Choroid plexus epithelial cell (primary cell): ENCODE measurements at regions not wholly inside any gene's neighbourhood (a gene's known extent, or its start where the extent isn't known, plus 50 kb on each side); places are given as distances from the start of the nearest gene placed in this dataset.
A peak's percentile ranks its signal among the peaks of the same experiment; 100 is the strongest.

Source experiments
- DNase-seq: peaks from one replicate; pipeline ENCODE4 v3.0.0-alpha.2; 2010; ENCODE audit warnings: low read depth
- H3K4me3 ChIP-seq: 2 replicates; pipeline ENCODE4 v1.5.1; 2011; ENCODE audit warnings: low read depth, mild to moderate bottlenecking, control low read depth, low read length, moderate library complexity
- CTCF ChIP-seq: conservative IDR thresholded peaks from 2 replicates; pipeline ENCODE4 v1.5.1; 2011; ENCODE audit warnings: low read depth, mild to moderate bottlenecking, control low read depth, inconsistent platforms, low read length, moderate library complexity

DNA sequence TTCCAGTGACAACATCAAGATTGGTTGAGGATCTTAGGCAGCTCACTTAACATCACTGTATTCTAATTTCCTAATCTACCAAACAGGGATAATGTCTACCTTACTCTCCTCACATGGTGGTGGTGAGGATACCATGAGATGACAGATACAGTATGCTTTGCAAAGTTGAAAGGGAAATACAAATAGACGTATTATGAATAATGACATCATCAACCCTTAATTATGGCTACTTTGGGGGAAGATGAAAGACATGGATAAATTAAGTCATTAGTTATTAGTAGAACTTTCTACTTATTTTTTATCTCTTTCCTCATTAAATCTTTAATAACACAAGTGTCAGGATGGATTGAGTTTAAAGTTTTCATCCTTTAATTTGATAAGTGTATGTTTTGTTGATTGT lies 532.5 kb downstream of the KLF12 start:
- DNase-seq = no peak
- H3K4me3 ChIP-seq = no peak overlapping the region
- no peak for TF ChIP-seq CTCF

GRCh38 chr13:73599232-73600128 lies 534.7 kb downstream of the KLF12 start:
- no peak for DNase-seq
- H3K4me3 ChIP-seq = no peak overlapping the region
- TF ChIP-seq CTCF = no peak

DNA sequence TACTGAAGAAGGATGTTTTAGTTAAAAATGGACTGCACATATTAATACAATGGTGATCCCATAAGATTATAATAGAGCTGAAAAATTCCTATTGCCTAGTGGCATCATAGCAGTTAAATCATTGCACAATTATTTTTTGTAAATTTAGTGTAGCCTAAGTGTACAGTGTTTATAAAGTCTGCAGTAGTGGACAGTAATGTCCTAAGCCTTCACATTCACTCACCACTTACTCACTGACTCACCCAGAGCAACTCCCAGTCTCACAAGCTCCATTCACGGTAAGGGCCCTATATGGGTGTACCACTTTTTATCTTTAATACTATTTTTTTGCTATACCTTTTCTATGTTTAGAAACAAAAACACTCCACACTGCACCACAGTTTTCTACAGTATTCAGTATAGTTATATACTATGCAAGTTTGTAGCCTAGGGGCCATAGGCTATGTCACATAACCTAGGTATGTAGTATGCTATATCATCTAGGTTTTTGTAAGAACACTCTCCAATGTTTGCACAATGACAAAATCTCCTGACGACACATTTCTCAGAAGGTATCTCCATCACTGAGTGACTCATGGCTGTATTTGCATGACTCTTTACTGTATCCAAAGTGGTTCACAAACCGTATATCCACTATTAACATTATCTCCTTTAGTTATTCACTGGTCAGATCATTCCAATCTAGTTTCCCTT lies 536.0 kb downstream of the KLF12 start:
- TF ChIP-seq CTCF = no peak
- DNase-seq = peak; percentile 39
- no peak overlapping the region for H3K4me3 ChIP-seq

DNA sequence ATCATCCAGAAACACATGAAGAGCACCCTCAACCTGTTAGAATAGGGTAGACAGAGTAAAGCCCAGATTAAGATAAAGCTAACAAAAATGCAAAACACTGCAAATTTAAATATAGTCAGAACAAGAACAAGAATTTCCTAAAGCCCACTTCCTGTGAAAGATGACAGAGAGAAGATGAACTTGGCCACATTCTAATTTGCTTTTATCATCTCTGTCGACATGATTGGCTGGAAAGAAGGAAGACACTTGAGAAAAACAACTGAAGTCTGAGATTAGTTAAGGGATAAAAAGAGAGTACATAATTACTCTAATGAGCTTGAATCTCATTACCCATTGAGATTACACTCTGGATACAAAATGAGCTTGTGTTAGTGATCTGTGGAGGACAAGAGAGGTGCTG lies 537.6 kb downstream of the KLF5 start:
- DNase-seq = no peak
- TF ChIP-seq CTCF = no peak
- no peak overlapping the region for H3K4me3 ChIP-seq

- no peak overlapping the region for H3K4me3 ChIP-seq
- no peak for TF ChIP-seq CTCF
- DNase-seq = no peak
These were observed 534.5 kb downstream of the KLF5 start for GRCh38 chr13:73593199-73593765.

DNA sequence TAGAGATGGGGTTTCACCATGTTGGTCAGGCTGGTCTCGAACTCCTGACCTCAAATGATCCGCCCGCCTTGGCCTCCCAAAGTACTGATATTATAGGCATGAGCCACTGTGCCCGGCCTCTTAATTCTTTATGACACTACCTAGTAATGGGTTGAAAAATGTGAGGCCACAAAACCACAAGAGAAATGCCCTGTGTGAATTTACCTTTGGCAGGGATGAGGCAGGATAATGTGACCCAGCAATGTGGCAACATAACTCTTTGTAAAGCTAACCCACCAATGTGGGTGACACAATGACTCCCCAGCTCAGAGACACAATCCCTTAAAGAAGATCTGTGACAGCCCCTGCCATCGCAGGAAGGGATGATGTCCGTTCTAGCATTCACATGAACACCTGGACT lies 533.1 kb downstream of the KLF5 start:
- DNase-seq = no peak

More for the DNA sequence above, 533.1 kb downstream of the KLF5 start:
- no peak overlapping the region for H3K4me3 ChIP-seq
- no peak for TF ChIP-seq CTCF
